ENCODE measurements at regions not wholly inside any gene's neighbourhood (a gene's known extent, or its start where the extent isn't known, plus 50 kb on each side); places are given as distances from the start of the nearest gene placed in this dataset.

- TF ChIP-seq CTCF (optimal IDR thresholded peaks at IDR 0.05 in 1 of 3, IDR thresholded peaks at IDR 0.05 in 1 of 3, conservative IDR thresholded peaks at IDR 0.05 in 1 of 3; ENCODE audit: extremely low read depth in 1 of 3, insufficient read depth in 2 of 3, low read length in 3 of 3) (no peak), EZH2 (IDR thresholded peaks at IDR 0.05; ENCODE audit: low read length) (no peak)
These were observed 141.3 kb upstream of the ZNF366 start for GRCh38 chr5:72648480-72648879.
